HepG2 (cell line): ENCODE measurements at regions not wholly inside any gene's neighbourhood (a gene's known extent, or its start where the extent isn't known, plus 50 kb on each side); places are given as distances from the start of the nearest gene placed in this dataset.

ENCODE experiments used
- ATAC-seq: fragments of 200-7000 bp; cut with Tn5 transposase; 3 replicates; pipeline ENCODE4 v1.9.1; 2020; ENCODE audit warnings: mild to moderate bottlenecking, moderate library complexity
- BruUV-seq: library from RNA; stranded (reverse); fragments of 400-500 nt; replicated peaks from 2 replicates; lab custom pipeline; 2021; lab: Mats Ljungman, UMichigan
- CTCF ChIA-PET: fragments of 300-600 bp; formaldehyde crosslinking; extraction: SDS; loops from one replicate; lab custom pipeline; 2021; ENCODE audit warnings: low total read pairs, inconsistent platforms, low intra/inter-chr PET ratio; lab: Yijun Ruan, JAX
- POLR2A ChIA-PET: fragments of 350-600 bp; sonication (Branson Sonifier 250); formaldehyde crosslinking; loops from one replicate; lab custom pipeline; 2020; ENCODE audit warnings: antibody characterized with exemption, inconsistent platforms; lab: Yijun Ruan, JAX
- DNase-seq: peaks from one replicate; pipeline ENCODE4 v3.0.0-alpha.2; 2015; ENCODE audit warnings: low spot score
- FAIRE-seq: peaks from 3 replicates; lab custom pipeline; 2011; peaks lifted over from hg19 to GRCh38; lab: Jason Lieb, UNC
- H2AFZ ChIP-seq: one replicate; pipeline ENCODE4 v1.6.1; 2011; ENCODE audit warnings: low read length, inconsistent platforms
- H3K27ac ChIP-seq: fragments of 300-600 bp; 3 replicates; pipeline ENCODE4 v1.8.0; 2011; ENCODE audit warnings: mixed run types, mild to moderate bottlenecking, mixed read lengths, low read length, inconsistent platforms; ENCODE audit not compliant: insufficient read depth; ENCODE audit errors: extremely low read length
- H3K27me3 ChIP-seq, 2 experiments: fragments of 200-600 bp in 1 of 2; 2 replicates in 1 of 2; 3 replicates in 1 of 2; pipeline versions ENCODE4 v1.6.0 to v1.8.0; 2011; ENCODE audit warnings: low read length in 2 of 2, mild to moderate bottlenecking in 2 of 2, moderate library complexity in 2 of 2, inconsistent platforms in 1 of 2; ENCODE audit not compliant: insufficient read depth in 2 of 2, control insufficient read depth in 1 of 2
- H3K36me3 ChIP-seq, 2 experiments: fragments of 200-600 bp in 1 of 2; replicated peaks in 1 of 2; 2 replicates in 1 of 2; 3 replicates in 1 of 2; pipeline versions ENCODE4 v1.5.1 to v1.8.0; 2011; ENCODE audit warnings: low read length in 2 of 2, inconsistent platforms in 1 of 2; ENCODE audit not compliant: insufficient read depth in 2 of 2, control insufficient read depth in 1 of 2
- H3K4me1 ChIP-seq: 2 replicates; pipeline ENCODE4 v1.5.1; 2012; ENCODE audit warnings: low read length, inconsistent platforms; ENCODE audit not compliant: insufficient read depth
- H3K4me2 ChIP-seq: 2 replicates; pipeline ENCODE4 v1.6.0; 2011; ENCODE audit warnings: low read depth, low read length, inconsistent platforms
- H3K4me3 ChIP-seq, 3 experiments: fragments of 200-600 bp in 1 of 3; sonication (generic), shearing (Covaris generic) in 1 of 3; replicated peaks in 1 of 3; 2 replicates each; pipeline ENCODE4 v1.5.1; 2011 to 2016; ENCODE audit warnings: low read length in 3 of 3, inconsistent platforms in 2 of 3, low read depth in 2 of 3, mild to moderate bottlenecking in 2 of 3, control low read depth in 1 of 3, mixed read lengths in 1 of 3; ENCODE audit not compliant: insufficient read depth in 1 of 3
- H3K79me2 ChIP-seq: one replicate; pipeline ENCODE4 v1.6.1; 2011; ENCODE audit warnings: low read length, inconsistent platforms; ENCODE audit not compliant: insufficient read depth
- H3K9ac ChIP-seq: 2 replicates; pipeline ENCODE4 v1.6.0; 2011; ENCODE audit warnings: mild to moderate bottlenecking, low read depth, low read length, inconsistent platforms; ENCODE audit not compliant: insufficient read depth
- H3K9me3 ChIP-seq: 2 replicates; pipeline ENCODE4 v1.5.1; 2012; ENCODE audit warnings: mild to moderate bottlenecking, low read length
- H4K20me1 ChIP-seq: 2 replicates; pipeline ENCODE4 v1.6.0; 2011; ENCODE audit warnings: inconsistent platforms, mild to moderate bottlenecking, low read length, moderate library complexity; ENCODE audit not compliant: insufficient read depth
- ADNP ChIP-seq: sonication (generic); formaldehyde crosslinking; IDR thresholded peaks from 2 replicates; pipeline ENCODE4 v1.4.0; 2020; ENCODE audit warnings: missing genetic modification reagents
- ATF2 ChIP-seq: sonication (generic); formaldehyde crosslinking; IDR thresholded peaks from 2 replicates; pipeline ENCODE4 v1.4.0; 2020; ENCODE audit warnings: missing genetic modification reagents
- CREB1 ChIP-seq, 2 experiments: fragments of 450-650 bp in 1 of 2; IDR thresholded peaks; 2 replicates each; pipeline ENCODE4 v1.6.1; 2016 to 2017; ENCODE audit warnings: control low read depth in 1 of 2, mild to moderate bottlenecking in 1 of 2, missing compliant biosample characterization in 1 of 2, missing genetic modification characterization in 1 of 2
- ELF3 ChIP-seq: IDR thresholded peaks from 2 replicates; pipeline ENCODE4 v1.6.1; 2016; ENCODE audit warnings: missing genetic modification reagents, missing compliant biosample characterization
- FOXO1 ChIP-seq: sonication (generic); formaldehyde crosslinking; IDR thresholded peaks from 2 replicates; pipeline ENCODE4 v1.4.0; 2020; ENCODE audit warnings: missing genetic modification reagents
- KMT2B ChIP-seq: IDR thresholded peaks from 2 replicates; pipeline ENCODE4 v1.6.1; 2016; ENCODE audit warnings: missing genetic modification reagents, missing compliant biosample characterization
- POLR2G ChIP-seq: fragments of 200-400 bp; formaldehyde crosslinking; IDR thresholded peaks from 2 replicates; pipeline ENCODE4 v1.6.1; 2018; ENCODE audit warnings: mild to moderate bottlenecking, low read depth, low read length, moderate library complexity
- ZBTB7B ChIP-seq: sonication (generic); formaldehyde crosslinking; IDR thresholded peaks from 2 replicates; pipeline ENCODE4 v1.4.0; 2020; ENCODE audit warnings: missing genetic modification reagents
- ZNF484 ChIP-seq: sonication (generic); formaldehyde crosslinking; IDR thresholded peaks from 2 replicates; pipeline ENCODE4 v1.5.1; 2020; ENCODE audit warnings: mild to moderate bottlenecking, low read depth, missing genetic modification reagents, borderline replicate concordance
- ZNF709 ChIP-seq: sonication (generic); formaldehyde crosslinking; IDR thresholded peaks from 2 replicates; pipeline ENCODE4 v1.5.0; 2020; ENCODE audit warnings: mild to moderate bottlenecking, missing genetic modification reagents
- ZNF775 ChIP-seq: sonication (generic); formaldehyde crosslinking; IDR thresholded peaks from 2 replicates; pipeline ENCODE4 v1.4.0; 2020; ENCODE audit warnings: missing genetic modification reagents, mild to moderate bottlenecking, moderate library complexity, borderline replicate concordance
- WGBS: methylation state at CpG from one replicate; pipeline ENCODE4 v1.1.6; 2017; ENCODE audit warnings: low lambda C conversion rate; 5-methylcytosine and 5-hydroxymethylcytosine counted together
- in situ Hi-C: cut with HindIII; loops from 2 replicates; pipeline ENCODE4 v1.10.0; 2017; ENCODE audit warnings: low pct_unique_long_range_greater_than_20kb; ENCODE audit not compliant: extremely low pct_ligation_motif_present
- intact Hi-C: fragments of 100-400 bp; cut with micrococcal nuclease; formaldehyde crosslinking; loops from one replicate; pipeline ENCODE4 v1.10.0; 2022; ENCODE audit not compliant: unreplicated experiment
- TF ChIP-seq, protein P1 (sequence below): sonication (generic); formaldehyde crosslinking; IDR thresholded peaks from 2 replicates; pipeline ENCODE4 v1.4.0; 2020; ENCODE audit warnings: missing genetic modification reagents, borderline replicate concordance
- TF ChIP-seq, protein P2 (sequence below): sonication (generic); formaldehyde crosslinking; IDR thresholded peaks from 2 replicates; pipeline ENCODE4 v1.8.1; 2022; ENCODE audit warnings: low read depth, mild to moderate bottlenecking, missing genetic modification reagents

GRCh38 chr14:65940056-65940735 lies 527.7 kb downstream of the FUT8 start (continued):
- TF ChIP-seq ATF2 (CRISPR knock-in tag) (peak; percentile 82; the same call in 1 of the 2 replicates), CREB1 (IDR thresholded peaks at IDR 0.05) (peak; percentile 92), CREB1 (CRISPR knock-in tag; IDR thresholded peaks at IDR 0.05) (peak; percentile 47; the same call in 1 of the 2 replicates)

DNA sequence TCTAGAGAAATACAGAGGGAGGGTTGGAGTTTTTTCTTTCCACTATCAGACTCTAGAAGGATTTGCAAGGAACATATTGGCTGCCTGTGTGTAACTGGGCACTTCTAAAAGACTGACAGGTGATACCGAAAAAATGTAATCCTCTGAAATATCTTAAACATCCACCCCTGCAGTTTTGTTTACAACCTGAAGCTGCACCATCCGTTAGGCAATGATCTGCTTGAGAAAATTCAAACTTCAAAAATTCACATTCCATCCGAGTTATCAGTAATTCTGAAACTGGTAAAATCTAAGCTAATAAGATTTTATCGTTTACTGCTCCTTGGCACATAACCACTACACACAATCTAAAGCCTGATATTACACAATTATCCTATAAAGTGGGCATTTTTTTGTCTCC lies 528.6 kb downstream of the FUT8 start:
- Histone ChIP-seq H3K4me1 (no peaks in the 10 kb centered on the region), H3K27me3 (no peaks in the 10 kb centered on the region), H4K20me1 (no peaks in the 10 kb centered on the region), H3K27ac (no peak overlapping the region), H3K4me3 (no peak overlapping the region), H3K9me3 (no peaks in the 10 kb centered on the region), H3K4me2 (no peak overlapping the region), H3K9ac (no peak overlapping the region), H3K79me2 (no peaks in the 10 kb centered on the region), H2AFZ (no peak overlapping the region), H3K36me3 (no peaks in the 10 kb centered on the region)
- CTCF ChIA-PET, result no interaction called here
- DNase-seq (no peak), ATAC-seq (no peak), FAIRE-seq (no peak)
- no TSS peak for BruUV-seq
- POLR2A ChIA-PET, result no interaction called here
- in situ Hi-C loops (no loop called here), intact Hi-C loops (no loop called here)
- TF ChIP-seq KMT2B (CRISPR knock-in tag) (no peak), FOXO1 (CRISPR knock-in tag) (no peak), ZBTB7B (no peak), ZNF709 (CRISPR knock-in tag) (no peak), ADNP (CRISPR knock-in tag) (no peak), ZNF775 (CRISPR knock-in tag) (no peak), POLR2G (no peak), ELF3 (no peak), ZNF484 (no peak)
- TF ChIP-seq, protein P1, sequence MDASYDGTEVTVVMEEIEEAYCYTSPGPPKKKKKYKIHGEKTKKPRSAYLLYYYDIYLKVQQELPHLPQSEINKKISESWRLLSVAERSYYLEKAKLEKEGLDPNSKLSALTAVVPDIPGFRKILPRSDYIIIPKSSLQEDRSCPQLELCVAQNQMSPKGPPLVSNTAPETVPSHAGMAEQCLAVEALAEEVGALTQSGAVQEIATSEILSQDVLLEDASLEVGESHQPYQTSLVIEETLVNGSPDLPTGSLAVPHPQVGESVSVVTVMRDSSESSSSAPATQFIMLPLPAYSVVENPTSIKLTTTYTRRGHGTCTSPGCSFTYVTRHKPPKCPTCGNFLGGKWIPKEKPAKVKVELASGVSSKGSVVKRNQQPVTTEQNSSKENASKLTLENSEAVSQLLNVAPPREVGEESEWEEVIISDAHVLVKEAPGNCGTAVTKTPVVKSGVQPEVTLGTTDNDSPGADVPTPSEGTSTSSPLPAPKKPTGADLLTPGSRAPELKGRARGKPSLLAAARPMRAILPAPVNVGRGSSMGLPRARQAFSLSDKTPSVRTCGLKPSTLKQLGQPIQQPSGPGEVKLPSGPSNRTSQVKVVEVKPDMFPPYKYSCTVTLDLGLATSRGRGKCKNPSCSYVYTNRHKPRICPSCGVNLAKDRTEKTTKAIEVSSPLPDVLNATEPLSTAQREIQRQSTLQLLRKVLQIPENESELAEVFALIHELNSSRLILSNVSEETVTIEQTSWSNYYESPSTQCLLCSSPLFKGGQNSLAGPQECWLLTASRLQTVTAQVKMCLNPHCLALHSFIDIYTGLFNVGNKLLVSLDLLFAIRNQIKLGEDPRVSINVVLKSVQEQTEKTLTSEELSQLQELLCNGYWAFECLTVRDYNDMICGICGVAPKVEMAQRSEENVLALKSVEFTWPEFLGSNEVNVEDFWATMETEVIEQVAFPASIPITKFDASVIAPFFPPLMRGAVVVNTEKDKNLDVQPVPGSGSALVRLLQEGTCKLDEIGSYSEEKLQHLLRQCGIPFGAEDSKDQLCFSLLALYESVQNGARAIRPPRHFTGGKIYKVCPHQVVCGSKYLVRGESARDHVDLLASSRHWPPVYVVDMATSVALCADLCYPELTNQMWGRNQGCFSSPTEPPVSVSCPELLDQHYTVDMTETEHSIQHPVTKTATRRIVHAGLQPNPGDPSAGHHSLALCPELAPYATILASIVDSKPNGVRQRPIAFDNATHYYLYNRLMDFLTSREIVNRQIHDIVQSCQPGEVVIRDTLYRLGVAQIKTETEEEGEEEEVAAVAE (CRISPR knock-in tag), result no peak
- TF ChIP-seq, protein P2, sequence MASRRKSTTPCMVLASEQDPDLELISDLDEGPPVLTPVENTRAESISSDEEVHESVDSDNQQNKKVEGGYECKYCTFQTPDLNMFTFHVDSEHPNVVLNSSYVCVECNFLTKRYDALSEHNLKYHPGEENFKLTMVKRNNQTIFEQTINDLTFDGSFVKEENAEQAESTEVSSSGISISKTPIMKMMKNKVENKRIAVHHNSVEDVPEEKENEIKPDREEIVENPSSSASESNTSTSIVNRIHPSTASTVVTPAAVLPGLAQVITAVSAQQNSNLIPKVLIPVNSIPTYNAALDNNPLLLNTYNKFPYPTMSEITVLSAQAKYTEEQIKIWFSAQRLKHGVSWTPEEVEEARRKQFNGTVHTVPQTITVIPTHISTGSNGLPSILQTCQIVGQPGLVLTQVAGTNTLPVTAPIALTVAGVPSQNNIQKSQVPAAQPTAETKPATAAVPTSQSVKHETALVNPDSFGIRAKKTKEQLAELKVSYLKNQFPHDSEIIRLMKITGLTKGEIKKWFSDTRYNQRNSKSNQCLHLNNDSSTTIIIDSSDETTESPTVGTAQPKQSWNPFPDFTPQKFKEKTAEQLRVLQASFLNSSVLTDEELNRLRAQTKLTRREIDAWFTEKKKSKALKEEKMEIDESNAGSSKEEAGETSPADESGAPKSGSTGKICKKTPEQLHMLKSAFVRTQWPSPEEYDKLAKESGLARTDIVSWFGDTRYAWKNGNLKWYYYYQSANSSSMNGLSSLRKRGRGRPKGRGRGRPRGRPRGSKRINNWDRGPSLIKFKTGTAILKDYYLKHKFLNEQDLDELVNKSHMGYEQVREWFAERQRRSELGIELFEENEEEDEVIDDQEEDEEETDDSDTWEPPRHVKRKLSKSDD (CRISPR knock-in tag), result no peak
- WGBS, result 5% methylated on average over 4 of the region's 4 CpGs
